ENCODE measurements at regions not wholly inside any gene's neighbourhood (a gene's known extent, or its start where the extent isn't known, plus 50 kb on each side); places are given as distances from the start of the nearest gene placed in this dataset.

DNA sequence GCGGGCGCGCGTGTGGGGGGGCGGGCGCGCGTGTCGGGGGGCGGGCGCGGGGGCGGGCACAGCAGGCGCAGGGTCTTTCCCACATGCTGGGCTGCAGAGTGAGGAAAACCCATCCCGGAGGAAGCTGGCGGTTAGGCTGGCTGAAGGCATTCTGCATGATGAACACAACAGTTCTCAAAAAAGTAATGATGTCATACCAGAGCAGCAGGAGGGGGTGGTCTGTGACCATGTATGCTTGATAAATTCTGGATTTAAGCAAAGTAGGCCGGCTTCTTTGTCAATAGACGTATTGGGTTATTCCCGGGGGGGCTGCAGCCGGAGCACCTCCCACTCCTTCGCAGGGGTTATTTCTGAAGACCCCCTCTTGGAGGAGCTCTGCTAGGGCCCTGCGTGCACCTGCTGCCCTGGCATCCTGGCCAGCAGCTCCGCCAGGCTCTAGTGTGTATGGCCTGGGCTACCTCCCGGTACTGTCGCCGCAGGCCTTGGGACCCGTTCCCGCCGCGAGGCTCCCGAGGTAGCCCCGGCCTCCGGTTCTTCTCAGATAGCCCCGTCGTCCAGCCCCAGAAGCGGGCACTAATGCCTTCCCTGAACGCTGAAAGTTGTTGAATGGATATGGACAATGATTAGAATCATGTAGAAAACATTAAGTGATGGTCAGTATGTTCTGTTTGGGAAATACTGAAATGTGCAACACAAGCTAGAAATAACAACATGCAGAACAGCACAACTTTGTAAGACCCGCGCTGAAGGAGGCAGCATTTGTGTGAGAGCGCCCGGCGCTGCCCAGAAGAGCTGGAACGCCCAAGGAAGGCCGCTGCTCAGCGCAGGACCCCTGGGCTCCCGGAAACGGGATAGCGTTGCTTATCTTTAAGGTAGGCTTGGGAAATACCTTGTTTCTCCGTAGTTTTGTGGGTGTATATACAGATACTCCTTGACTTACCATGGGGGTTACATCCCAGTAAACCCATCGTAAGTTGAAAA lies 101.4 kb upstream of the RAB6C start:
- peak overlapping the region; percentile 77 for H3K4me3 ChIP-seq (ENCODE audit: low read length)
- peaks cover 5% of the 10 kb centered on the region; the same call in 1 of the 2 replicates for H3K4me1 ChIP-seq (ENCODE audit: insufficient read depth, low read length)
- no peaks in the 10 kb centered on the region for H3K9me3 ChIP-seq (ENCODE audit: insufficient read depth, low read depth, low read length)
- 0 out of 2 replicates have a peak, but pooled peaks cover 6% of the 10 kb centered on the region for H3K27me3 ChIP-seq (ENCODE audit: insufficient read depth, low read length)
- no peaks in the 10 kb centered on the region for H3K36me3 ChIP-seq (ENCODE audit: insufficient read depth, low read depth, low read length)
- H3K9ac ChIP-seq (ENCODE audit: low read depth, low read length): peak overlapping the region; percentile 65; the same call in 1 of the 2 replicates
- no peak overlapping the region for H3K27ac ChIP-seq (ENCODE audit: low read length)

DNA sequence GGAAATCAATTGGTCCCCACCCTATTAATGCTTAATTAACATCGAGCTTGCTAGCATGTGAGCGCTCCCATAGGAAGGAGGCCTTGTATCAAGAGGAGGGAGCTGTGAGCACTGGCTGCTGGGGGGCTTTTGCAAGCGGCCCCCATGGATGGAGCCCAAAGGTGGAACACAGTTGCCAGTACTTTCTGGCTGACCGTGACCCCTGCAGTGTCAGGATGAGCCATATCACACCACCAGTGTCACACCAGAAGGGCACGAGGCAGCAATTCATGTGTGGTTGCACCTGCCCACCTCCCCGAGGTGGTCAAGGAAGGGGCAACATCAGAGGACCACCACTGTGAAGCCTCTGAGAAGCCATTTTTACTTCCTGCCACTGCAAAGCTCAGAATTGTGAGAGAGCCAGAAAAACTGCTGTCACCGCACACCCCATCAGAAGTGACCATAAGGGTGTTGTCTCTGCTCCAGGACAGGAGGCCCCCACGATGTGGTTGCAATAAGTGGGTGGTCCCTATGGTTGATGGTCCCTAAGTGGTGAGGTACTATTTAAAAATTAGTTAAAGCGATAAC lies 99.8 kb upstream of the RAB6C start:
- H3K27me3 ChIP-seq (ENCODE audit: insufficient read depth, low read length): 0 out of 2 replicates have a peak, but pooled peaks cover 6% of the 10 kb centered on the region
- H3K27ac ChIP-seq (ENCODE audit: low read length): no peak overlapping the region
- peaks cover 5% of the 10 kb centered on the region; the same call in 1 of the 2 replicates for H3K4me1 ChIP-seq (ENCODE audit: insufficient read depth, low read length)
- no peaks in the 10 kb centered on the region for H3K9me3 ChIP-seq (ENCODE audit: insufficient read depth, low read depth, low read length)
- no peak overlapping the region for H3K4me3 ChIP-seq (ENCODE audit: low read length)
- H3K36me3 ChIP-seq (ENCODE audit: insufficient read depth, low read depth, low read length): no peaks in the 10 kb centered on the region
- H3K9ac ChIP-seq (ENCODE audit: low read depth, low read length): no peak overlapping the region

DNA sequence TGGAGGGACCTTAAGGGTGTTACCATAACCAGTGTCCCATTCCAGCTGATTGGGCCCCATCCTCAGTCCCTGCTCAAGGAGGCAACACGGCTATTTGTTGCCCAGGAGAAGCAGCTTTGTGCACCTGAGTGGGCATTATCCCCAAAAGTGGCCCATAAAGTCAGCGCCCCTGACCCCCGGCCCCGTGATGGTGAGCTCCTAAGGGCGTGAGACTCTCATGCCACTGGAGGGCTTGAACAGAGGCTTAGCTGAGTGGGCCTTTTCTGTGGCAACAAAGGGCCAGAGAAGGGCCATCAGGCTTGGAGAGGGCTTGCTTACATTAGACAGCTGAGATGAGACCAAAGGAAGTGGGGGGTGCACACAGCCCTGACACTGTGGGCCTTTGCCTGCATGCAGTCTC lies 99.2 kb upstream of the RAB6C start:
- H3K36me3 ChIP-seq (ENCODE audit: insufficient read depth, low read depth, low read length): no peaks in the 10 kb centered on the region
- H3K27me3 ChIP-seq (ENCODE audit: insufficient read depth, low read length): 0 out of 2 replicates have a peak, but pooled peaks cover 6% of the 10 kb centered on the region
- peaks cover 5% of the 10 kb centered on the region; the same call in 1 of the 2 replicates for H3K4me1 ChIP-seq (ENCODE audit: insufficient read depth, low read length)
- no peaks in the 10 kb centered on the region for H3K9me3 ChIP-seq (ENCODE audit: insufficient read depth, low read depth, low read length)
- H3K9ac ChIP-seq (ENCODE audit: low read depth, low read length): no peak overlapping the region
- no peak overlapping the region for H3K27ac ChIP-seq (ENCODE audit: low read length)
- H3K4me3 ChIP-seq (ENCODE audit: low read length): no peak overlapping the region

DNA sequence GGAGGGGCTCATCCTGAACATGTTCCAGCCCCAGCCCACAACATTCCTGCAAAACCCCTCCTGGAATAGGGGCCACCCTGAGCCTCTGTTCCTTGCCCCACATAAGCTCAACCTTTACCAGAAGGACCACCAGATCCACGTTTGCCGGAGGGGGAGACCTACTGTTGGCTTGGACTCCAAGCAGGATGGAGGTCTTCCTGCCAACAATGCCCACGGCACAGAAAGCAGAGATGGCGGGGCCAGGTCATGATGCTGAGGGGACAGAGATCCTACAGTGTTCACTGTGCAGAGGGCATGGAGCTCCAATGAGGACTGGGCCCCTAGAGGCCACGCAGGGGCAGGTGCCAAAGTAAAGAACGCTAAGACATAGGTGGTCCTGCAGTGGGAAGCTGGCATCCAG lies 98.5 kb upstream of the RAB6C start:
- Histone ChIP-seq H3K27me3 (ENCODE audit: insufficient read depth, low read length) (0 out of 2 replicates have a peak, but pooled peaks cover 6% of the 10 kb centered on the region), H3K36me3 (ENCODE audit: insufficient read depth, low read depth, low read length) (no peaks in the 10 kb centered on the region), H3K4me3 (ENCODE audit: low read length) (no peak overlapping the region), H3K4me1 (ENCODE audit: insufficient read depth, low read length) (peaks cover 7% of the 10 kb centered on the region; the same call in 1 of the 2 replicates), H3K9ac (ENCODE audit: low read depth, low read length) (no peak overlapping the region), H3K9me3 (ENCODE audit: insufficient read depth, low read depth, low read length) (no peaks in the 10 kb centered on the region), H3K27ac (ENCODE audit: low read length) (no peak overlapping the region)

DNA sequence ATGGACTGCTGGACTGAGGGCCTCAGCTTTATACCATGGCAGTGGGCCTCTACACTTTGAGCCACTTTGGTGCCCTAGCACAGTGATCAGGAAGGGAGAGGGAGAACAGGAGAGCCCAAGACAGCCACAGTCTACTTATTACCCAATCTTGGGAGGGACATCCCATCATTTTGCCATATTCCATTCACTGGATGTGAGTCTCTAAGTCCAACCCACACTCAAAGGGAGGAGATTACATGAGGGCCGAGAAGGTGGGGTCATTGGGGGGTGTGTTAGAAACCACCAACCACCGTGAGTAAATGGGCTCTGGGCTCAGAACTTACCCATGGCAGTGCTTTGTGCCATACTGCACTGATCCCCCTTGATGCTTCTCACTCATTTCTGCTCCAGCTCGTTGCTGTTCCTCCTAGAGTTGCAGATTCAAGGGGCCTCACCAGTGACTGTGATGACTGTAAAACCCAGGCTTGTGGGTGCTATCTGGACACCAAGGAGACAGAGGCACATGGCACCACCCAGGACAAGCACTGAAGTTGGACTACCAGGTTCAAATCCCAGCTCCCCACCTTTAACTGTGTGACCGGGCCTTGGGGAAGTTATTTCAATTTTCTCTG lies 97.6 kb upstream of the RAB6C start:
- no peak overlapping the region for H3K27ac ChIP-seq (ENCODE audit: low read length)
- peaks cover 10% of the 10 kb centered on the region; the same call in 1 of the 2 replicates for H3K4me1 ChIP-seq (ENCODE audit: insufficient read depth, low read length)
- H3K4me3 ChIP-seq (ENCODE audit: low read length): no peak overlapping the region
- H3K36me3 ChIP-seq (ENCODE audit: insufficient read depth, low read depth, low read length): no peaks in the 10 kb centered on the region
- H3K9me3 ChIP-seq (ENCODE audit: insufficient read depth, low read depth, low read length): no peaks in the 10 kb centered on the region
- H3K27me3 ChIP-seq (ENCODE audit: insufficient read depth, low read length): 0 out of 2 replicates have a peak, but pooled peaks cover 6% of the 10 kb centered on the region
- H3K9ac ChIP-seq (ENCODE audit: low read depth, low read length): no peak overlapping the region

DNA sequence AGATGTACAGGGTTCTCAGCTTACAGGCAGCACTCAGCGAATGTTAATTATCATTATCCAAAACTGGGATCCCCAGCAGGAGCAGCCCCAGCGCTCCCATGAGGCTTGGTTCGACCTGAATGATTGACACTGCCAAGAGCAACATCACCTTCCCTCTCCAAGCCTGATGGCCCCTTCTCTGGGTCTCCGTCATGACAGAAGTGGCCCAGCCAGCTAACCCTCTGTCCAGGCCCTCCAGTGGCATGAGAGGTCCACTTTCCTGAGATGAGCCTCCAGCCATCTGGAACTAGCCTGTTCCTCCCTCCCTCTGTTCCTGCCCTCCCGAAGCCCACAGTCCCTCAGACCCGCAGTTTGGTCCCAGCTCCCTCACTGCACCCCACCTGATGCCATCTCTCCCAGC lies 97.0 kb upstream of the RAB6C start:
- H3K27ac ChIP-seq (ENCODE audit: low read length): no peak overlapping the region

DNA sequence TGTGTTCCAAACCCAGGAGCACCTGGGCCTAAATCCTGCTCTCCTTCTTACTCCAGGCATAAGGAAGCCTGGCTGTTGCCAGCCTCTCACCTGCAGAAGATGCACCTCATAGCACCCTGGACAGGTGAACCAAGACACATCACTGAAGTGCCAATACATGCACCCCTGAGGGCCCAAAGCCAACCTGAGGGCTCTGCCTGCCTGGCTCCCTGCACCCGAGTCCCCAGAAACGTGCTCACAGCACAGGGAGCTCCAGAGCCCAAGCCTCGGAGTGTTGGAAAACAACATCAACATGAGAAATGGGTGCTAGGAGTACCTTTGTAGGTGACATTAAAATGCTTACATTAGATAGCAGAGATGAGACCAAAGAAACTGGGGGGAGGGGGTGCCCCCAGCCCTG lies 96.3 kb upstream of the RAB6C start:
- Histone ChIP-seq H3K9ac (ENCODE audit: low read depth, low read length) (no peak overlapping the region), H3K4me1 (ENCODE audit: insufficient read depth, low read length) (peaks cover 10% of the 10 kb centered on the region; the same call in 1 of the 2 replicates), H3K27me3 (ENCODE audit: insufficient read depth, low read length) (0 out of 2 replicates have a peak, but pooled peaks cover 6% of the 10 kb centered on the region), H3K9me3 (ENCODE audit: insufficient read depth, low read depth, low read length) (no peaks in the 10 kb centered on the region), H3K4me3 (ENCODE audit: low read length) (no peak overlapping the region), H3K27ac (ENCODE audit: low read length) (no peak overlapping the region), H3K36me3 (ENCODE audit: insufficient read depth, low read depth, low read length) (no peaks in the 10 kb centered on the region)

More for the DNA sequence above, 97.0 kb upstream of the RAB6C start:
- H3K36me3 ChIP-seq (ENCODE audit: insufficient read depth, low read depth, low read length): no peaks in the 10 kb centered on the region
- no peak overlapping the region for H3K9ac ChIP-seq (ENCODE audit: low read depth, low read length)
- H3K4me3 ChIP-seq (ENCODE audit: low read length): no peak overlapping the region
- peaks cover 10% of the 10 kb centered on the region; the same call in 1 of the 2 replicates for H3K4me1 ChIP-seq (ENCODE audit: insufficient read depth, low read length)
- 0 out of 2 replicates have a peak, but pooled peaks cover 6% of the 10 kb centered on the region for H3K27me3 ChIP-seq (ENCODE audit: insufficient read depth, low read length)
- no peaks in the 10 kb centered on the region for H3K9me3 ChIP-seq (ENCODE audit: insufficient read depth, low read depth, low read length)

DNA sequence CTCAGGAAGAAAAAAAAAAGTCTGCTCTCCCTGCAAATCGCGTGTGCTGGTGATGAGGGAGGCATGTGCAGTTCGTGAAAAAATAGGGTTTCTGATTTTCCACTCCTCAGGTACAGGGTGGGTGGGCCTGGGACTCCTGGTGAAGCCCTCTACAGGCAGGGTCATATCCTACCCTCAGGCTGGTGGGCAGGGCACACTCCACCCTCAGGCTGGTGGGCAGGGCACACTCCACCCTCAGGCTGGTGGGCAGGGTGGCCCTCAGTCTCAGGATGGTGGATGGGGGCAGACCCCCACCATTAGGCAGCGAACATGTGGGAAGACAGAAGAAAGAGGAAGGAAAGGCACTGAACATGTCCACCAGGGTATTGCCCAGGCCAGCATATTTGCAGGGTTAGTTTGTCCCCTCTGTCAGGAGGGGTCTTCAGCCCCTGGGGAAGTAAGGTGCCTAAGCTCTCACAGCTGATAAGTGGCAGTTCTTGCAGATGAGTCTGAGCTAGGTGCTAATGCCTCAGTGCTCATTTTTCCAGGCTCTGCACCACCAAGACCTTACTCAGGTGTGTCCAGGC lies 95.2 kb upstream of the RAB6C start:
- Histone ChIP-seq H3K36me3 (ENCODE audit: insufficient read depth, low read depth, low read length) (no peaks in the 10 kb centered on the region), H3K9me3 (ENCODE audit: insufficient read depth, low read depth, low read length) (no peaks in the 10 kb centered on the region), H3K27me3 (ENCODE audit: insufficient read depth, low read length) (no peaks in the 10 kb centered on the region), H3K4me1 (ENCODE audit: insufficient read depth, low read length) (peaks cover 10% of the 10 kb centered on the region; the same call in 1 of the 2 replicates), H3K4me3 (ENCODE audit: low read length) (no peak overlapping the region), H3K9ac (ENCODE audit: low read depth, low read length) (no peak overlapping the region), H3K27ac (ENCODE audit: low read length) (no peak overlapping the region)

DNA sequence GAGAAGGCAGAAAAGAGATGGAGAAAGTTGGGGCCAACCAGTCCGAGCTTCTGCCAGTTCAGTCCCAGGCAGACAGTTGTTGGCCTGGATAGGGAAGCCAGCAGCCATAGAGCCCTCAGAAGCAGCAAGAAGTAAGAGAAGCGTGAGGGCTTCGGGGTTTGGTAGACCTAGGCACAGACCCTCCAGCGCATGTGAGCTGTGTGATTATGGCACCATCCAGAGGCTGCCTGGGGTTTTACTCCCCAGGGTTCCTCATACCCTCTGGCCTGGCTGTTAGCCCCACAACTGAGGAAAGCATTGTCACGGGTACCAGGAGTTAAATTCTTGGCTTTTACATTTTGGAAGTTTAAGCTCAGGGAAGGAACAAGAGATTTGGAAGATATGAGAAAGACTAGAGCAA lies 93.7 kb upstream of the RAB6C start:
- Histone ChIP-seq H3K27me3 (ENCODE audit: insufficient read depth, low read length) (no peaks in the 10 kb centered on the region), H3K4me1 (ENCODE audit: insufficient read depth, low read length) (peaks cover 10% of the 10 kb centered on the region; the same call in 1 of the 2 replicates), H3K36me3 (ENCODE audit: insufficient read depth, low read depth, low read length) (no peaks in the 10 kb centered on the region), H3K9ac (ENCODE audit: low read depth, low read length) (no peak overlapping the region), H3K9me3 (ENCODE audit: insufficient read depth, low read depth, low read length) (no peaks in the 10 kb centered on the region), H3K4me3 (ENCODE audit: low read length) (no peak overlapping the region), H3K27ac (ENCODE audit: low read length) (no peak overlapping the region)

DNA sequence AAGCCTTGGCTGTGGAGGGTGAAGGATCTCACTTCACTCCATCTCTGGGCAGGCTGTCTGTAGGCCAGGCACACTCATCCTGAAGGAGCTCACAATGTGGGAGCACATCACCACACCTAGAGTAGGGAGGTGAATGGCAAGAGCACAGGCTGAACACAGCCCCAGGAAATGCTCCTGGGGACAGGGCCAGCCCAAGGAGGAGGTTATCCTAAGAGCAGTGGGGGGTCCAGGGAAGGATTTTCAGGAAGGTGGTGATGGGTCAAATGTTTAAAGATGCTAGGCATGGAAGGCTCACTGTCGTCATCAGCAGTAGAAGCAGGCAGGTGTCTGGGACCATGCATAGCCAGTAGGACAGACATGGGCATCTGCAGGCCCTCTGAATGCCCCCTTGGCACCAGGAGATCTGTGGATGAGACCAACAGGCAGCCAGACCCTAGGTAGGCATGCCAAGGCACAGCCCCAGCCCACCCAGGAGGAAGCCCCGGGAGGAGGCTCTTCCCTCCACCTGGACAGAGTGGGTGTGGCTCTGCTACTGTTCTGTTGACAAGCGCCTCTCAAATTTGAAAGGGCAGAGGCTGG lies 91.7 kb upstream of the RAB6C start:
- Histone ChIP-seq H3K4me3 (ENCODE audit: low read length) (no peak overlapping the region), H3K27ac (ENCODE audit: low read length) (no peak overlapping the region), H3K9me3 (ENCODE audit: insufficient read depth, low read depth, low read length) (no peaks in the 10 kb centered on the region), H3K27me3 (ENCODE audit: insufficient read depth, low read length) (no peaks in the 10 kb centered on the region), H3K4me1 (ENCODE audit: insufficient read depth, low read length) (peaks cover 10% of the 10 kb centered on the region; the same call in 1 of the 2 replicates), H3K36me3 (ENCODE audit: insufficient read depth, low read depth, low read length) (no peaks in the 10 kb centered on the region), H3K9ac (ENCODE audit: low read depth, low read length) (no peak overlapping the region)

DNA sequence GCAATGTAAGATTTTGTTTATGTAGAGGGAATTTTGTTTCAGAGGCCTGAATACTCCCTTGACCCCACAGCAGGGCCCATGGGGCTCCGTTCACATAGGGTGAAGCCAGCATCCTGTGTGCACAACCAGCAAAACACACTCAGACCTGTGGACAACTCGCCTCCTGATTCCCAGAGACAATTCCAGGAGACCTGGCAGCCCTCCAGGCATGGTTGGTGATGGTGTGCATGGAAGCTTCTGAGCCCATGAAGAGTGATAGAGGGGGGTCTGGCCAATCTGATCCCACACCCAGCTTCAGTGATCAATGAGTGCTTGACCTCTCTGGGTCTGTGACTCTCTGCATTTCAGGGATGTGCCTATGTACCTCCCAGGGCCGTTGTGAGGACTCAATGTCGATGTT lies 91.0 kb upstream of the RAB6C start:
- Histone ChIP-seq H3K27me3 (ENCODE audit: insufficient read depth, low read length) (no peaks in the 10 kb centered on the region), H3K4me3 (ENCODE audit: low read length) (no peak overlapping the region), H3K36me3 (ENCODE audit: insufficient read depth, low read depth, low read length) (no peaks in the 10 kb centered on the region), H3K9me3 (ENCODE audit: insufficient read depth, low read depth, low read length) (no peaks in the 10 kb centered on the region), H3K27ac (ENCODE audit: low read length) (no peak overlapping the region), H3K9ac (ENCODE audit: low read depth, low read length) (no peak overlapping the region), H3K4me1 (ENCODE audit: insufficient read depth, low read length) (peaks cover 10% of the 10 kb centered on the region; the same call in 1 of the 2 replicates)
